SK-N-SH treated with all-trans-retinoic acid at 6 μM for 48 hours (cell line): ENCODE measurements at regions not wholly inside any gene's neighbourhood (a gene's known extent, or its start where the extent isn't known, plus 50 kb on each side); places are given as distances from the start of the nearest gene placed in this dataset.

ENCODE experiments used
- ARNTL ChIP-seq: fragments of 450-650 bp; formaldehyde crosslinking; IDR thresholded peaks from 2 replicates; pipeline ENCODE4 v1.5.0; 2020; ENCODE audit warnings: low read depth, mild to moderate bottlenecking, moderate library complexity, borderline replicate concordance
- BACH2 ChIP-seq: fragments of 250-450 bp; sonication (Bioruptor Pico); IDR thresholded peaks from 2 replicates; pipeline ENCODE4 v1.9.0; 2021; ENCODE audit warnings: mild to moderate bottlenecking, borderline replicate concordance
- CREB5 ChIP-seq: fragments of 250-450 bp; sonication (Bioruptor Pico); IDR thresholded peaks from 2 replicates; pipeline ENCODE4 v1.5.1; 2020; ENCODE audit warnings: low read depth, mild to moderate bottlenecking, moderate library complexity
- CSRNP3 ChIP-seq: fragments of 250-450 bp; sonication (Bioruptor Pico); IDR thresholded peaks from 2 replicates; pipeline ENCODE4 v1.5.1; 2021; ENCODE audit warnings: mild to moderate bottlenecking, moderate library complexity
- ESRRG ChIP-seq: fragments of 250-450 bp; sonication (Bioruptor Pico); IDR thresholded peaks from 2 replicates; pipeline ENCODE4 v1.6.1; 2021; ENCODE audit warnings: mild to moderate bottlenecking
- PPARA ChIP-seq: fragments of 250-450 bp; sonication (Bioruptor Pico); IDR thresholded peaks from 2 replicates; pipeline ENCODE4 v1.5.0; 2020; ENCODE audit warnings: mild to moderate bottlenecking, borderline replicate concordance
- RARB ChIP-seq: fragments of 250-450 bp; sonication (Bioruptor Pico); IDR thresholded peaks from 2 replicates; pipeline ENCODE4 v1.8.0; 2021; ENCODE audit warnings: mild to moderate bottlenecking, moderate library complexity
- SNAI2 ChIP-seq: fragments of 250-450 bp; sonication (Bioruptor Pico); IDR thresholded peaks from 2 replicates; pipeline ENCODE4 v1.5.0; 2020; ENCODE audit warnings: mild to moderate bottlenecking, moderate library complexity
- ZC3H10 ChIP-seq: fragments of 250-450 bp; sonication (Bioruptor Pico); IDR thresholded peaks from 2 replicates; pipeline ENCODE4 v1.5.1; 2021; ENCODE audit warnings: mild to moderate bottlenecking, moderate library complexity
- ZFP3 ChIP-seq: fragments of 250-450 bp; sonication (Bioruptor Pico); IDR thresholded peaks from 2 replicates; pipeline ENCODE4 v1.5.0; 2020; ENCODE audit warnings: mild to moderate bottlenecking, moderate library complexity
- ZFP30 ChIP-seq: fragments of 450-650 bp; formaldehyde crosslinking; IDR thresholded peaks from 2 replicates; pipeline ENCODE4 v1.5.0; 2022; ENCODE audit warnings: mild to moderate bottlenecking, moderate library complexity
- ZNF70 ChIP-seq: fragments of 450-650 bp; formaldehyde crosslinking; IDR thresholded peaks from 2 replicates; pipeline ENCODE4 v1.5.0; 2020; ENCODE audit warnings: mild to moderate bottlenecking, moderate library complexity
- ZNF8 ChIP-seq: fragments of 450-650 bp; formaldehyde crosslinking; IDR thresholded peaks from 2 replicates; pipeline ENCODE4 v1.5.0; 2020; ENCODE audit warnings: mild to moderate bottlenecking, moderate library complexity
- TF ChIP-seq, protein P1 (sequence below): fragments of 250-450 bp; sonication (Bioruptor Pico); IDR thresholded peaks from 2 replicates; pipeline ENCODE4 v1.8.0; 2020; ENCODE audit warnings: mild to moderate bottlenecking, moderate library complexity, borderline replicate concordance

- no peak for TF ChIP-seq CSRNP3
- no peak for TF ChIP-seq RARB (CRISPR knock-in tag)
- no peak for TF ChIP-seq ZNF70 (CRISPR knock-in tag)
- no peak for TF ChIP-seq SNAI2 (CRISPR knock-in tag)
- no peak for TF ChIP-seq BACH2 (CRISPR knock-in tag)
- TF ChIP-seq, protein P1, sequence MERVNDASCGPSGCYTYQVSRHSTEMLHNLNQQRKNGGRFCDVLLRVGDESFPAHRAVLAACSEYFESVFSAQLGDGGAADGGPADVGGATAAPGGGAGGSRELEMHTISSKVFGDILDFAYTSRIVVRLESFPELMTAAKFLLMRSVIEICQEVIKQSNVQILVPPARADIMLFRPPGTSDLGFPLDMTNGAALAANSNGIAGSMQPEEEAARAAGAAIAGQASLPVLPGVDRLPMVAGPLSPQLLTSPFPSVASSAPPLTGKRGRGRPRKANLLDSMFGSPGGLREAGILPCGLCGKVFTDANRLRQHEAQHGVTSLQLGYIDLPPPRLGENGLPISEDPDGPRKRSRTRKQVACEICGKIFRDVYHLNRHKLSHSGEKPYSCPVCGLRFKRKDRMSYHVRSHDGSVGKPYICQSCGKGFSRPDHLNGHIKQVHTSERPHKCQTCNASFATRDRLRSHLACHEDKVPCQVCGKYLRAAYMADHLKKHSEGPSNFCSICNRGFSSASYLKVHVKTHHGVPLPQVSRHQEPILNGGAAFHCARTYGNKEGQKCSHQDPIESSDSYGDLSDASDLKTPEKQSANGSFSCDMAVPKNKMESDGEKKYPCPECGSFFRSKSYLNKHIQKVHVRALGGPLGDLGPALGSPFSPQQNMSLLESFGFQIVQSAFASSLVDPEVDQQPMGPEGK, result no peak
- no peak for TF ChIP-seq PPARA (CRISPR knock-in tag)
- no peak for TF ChIP-seq ZFP30
- TF ChIP-seq ZFP3 (CRISPR knock-in tag), result no peak
- no peak for TF ChIP-seq ZNF8 (CRISPR knock-in tag)
- no peak for TF ChIP-seq CREB5 (CRISPR knock-in tag)
- TF ChIP-seq ARNTL, result no peak
- no peak for TF ChIP-seq ZC3H10 (CRISPR knock-in tag)
- TF ChIP-seq ESRRG, result no peak
These were observed 176.3 kb downstream of the ATP23 start for GRCh38 chr12:58117667-58118066.
